ENCODE measurements at regions not wholly inside any gene's neighbourhood (a gene's known extent, or its start where the extent isn't known, plus 50 kb on each side); places are given as distances from the start of the nearest gene placed in this dataset.

- Histone ChIP-seq H3K36me3 (ENCODE audit: control insufficient read depth in 2 of 2, insufficient read depth in 1 of 2, low read length in 2 of 2) (no peaks in the 10 kb centered on the region), H3K4me1 (ENCODE audit: control insufficient read depth, insufficient read depth, low read length) (no peaks in the 10 kb centered on the region), H3K27ac (ENCODE audit: extremely low read depth, low read depth, low read length) (no peak overlapping the region), H3K4me3 (ENCODE audit: low read depth, low read length) (no peak overlapping the region), H3K9me3 (ENCODE audit: control insufficient read depth, insufficient read depth, low read depth, low read length) (no peaks in the 10 kb centered on the region)
- TF ChIP-seq ZFP37 (tag by site-specific recombination; IDR thresholded peaks at IDR 0.05) = no peak
- ChIA-PET POLR2A (no interaction called here), CTCF (no interaction called here)
Measured at GRCh38 chr5:97355775-97356174, 172.7 kb upstream of the RIOK2 start.

GRCh38 chr5:97363577-97363976, 180.5 kb upstream of the RIOK2 start:
- Histone ChIP-seq H3K36me3 (ENCODE audit: control insufficient read depth in 2 of 2, insufficient read depth in 1 of 2, low read length in 2 of 2) (no peaks in the 10 kb centered on the region), H3K4me1 (ENCODE audit: control insufficient read depth, insufficient read depth, low read length) (no peaks in the 10 kb centered on the region)
- POLR2A ChIA-PET = no interaction called here

GRCh38 chr5:97364731-97365130, 181.7 kb upstream of the RIOK2 start:
- POLR2A ChIA-PET = no interaction called here
- no peak overlapping the region for H3K27ac ChIP-seq (ENCODE audit: extremely low read depth, low read depth, low read length)
- CTCF ChIA-PET = no interaction called here
- H3K4me3 ChIP-seq (ENCODE audit: low read depth, low read length) = no peak overlapping the region
- no peaks in the 10 kb centered on the region for H3K36me3 ChIP-seq (ENCODE audit: control insufficient read depth in 2 of 2, insufficient read depth in 1 of 2, low read length in 2 of 2)
- H3K9me3 ChIP-seq (ENCODE audit: control insufficient read depth, insufficient read depth, low read depth, low read length) = no peaks in the 10 kb centered on the region
- no peaks in the 10 kb centered on the region for H3K4me1 ChIP-seq (ENCODE audit: control insufficient read depth, insufficient read depth, low read length)
- TF ChIP-seq ZNF513 (tag by site-specific recombination; IDR thresholded peaks at IDR 0.05) = no peak
- no peak for TF ChIP-seq INSM2 (tag by site-specific recombination; IDR thresholded peaks at IDR 0.05)
- no peak for TF ChIP-seq ZNF26 (tag by site-specific recombination; IDR thresholded peaks at IDR 0.05)
- no peak for TF ChIP-seq ZNF169 (tag by site-specific recombination; IDR thresholded peaks at IDR 0.05)
- no peak for TF ChIP-seq ZSCAN16 (tag by site-specific recombination; IDR thresholded peaks at IDR 0.05)
- TF ChIP-seq ZXDB (tag by site-specific recombination; IDR thresholded peaks at IDR 0.05) = no peak
- TF ChIP-seq ZNF398 (tag by site-specific recombination; IDR thresholded peaks at IDR 0.05) = no peak
- no peak for TF ChIP-seq ZNF23 (tag by site-specific recombination; IDR thresholded peaks at IDR 0.05; ENCODE audit: borderline replicate concordance)
- no peak for TF ChIP-seq GLI4 (tag by site-specific recombination; IDR thresholded peaks at IDR 0.05)
- no peak for TF ChIP-seq EGR2 (tag by site-specific recombination; IDR thresholded peaks at IDR 0.05; ENCODE audit: low read depth)
- no peak for TF ChIP-seq ZNF768 (tag by site-specific recombination; IDR thresholded peaks at IDR 0.05)
- TF ChIP-seq ZBTB17 (tag by site-specific recombination; IDR thresholded peaks at IDR 0.05) = no peak

More at GRCh38 chr5:97363577-97363976, 180.5 kb upstream of the RIOK2 start:
- CTCF ChIA-PET = no interaction called here
- no peak overlapping the region for H3K4me3 ChIP-seq (ENCODE audit: low read depth, low read length)
- no peaks in the 10 kb centered on the region for H3K9me3 ChIP-seq (ENCODE audit: control insufficient read depth, insufficient read depth, low read depth, low read length)
- no peak for TF ChIP-seq ZSCAN5A (tag by site-specific recombination; IDR thresholded peaks at IDR 0.05)
- TF ChIP-seq REPIN1 (tag by site-specific recombination; IDR thresholded peaks at IDR 0.05; ENCODE audit: low read depth) = no peak
- no peak for TF ChIP-seq INSM2 (tag by site-specific recombination; IDR thresholded peaks at IDR 0.05)
- no peak for TF ChIP-seq ZNF488 (tag by site-specific recombination; IDR thresholded peaks at IDR 0.05)
- no peak for TF ChIP-seq ZSCAN23 (tag by site-specific recombination; IDR thresholded peaks at IDR 0.05)
- TF ChIP-seq ZNF324 (tag by site-specific recombination; IDR thresholded peaks at IDR 0.05) = no peak
- H3K27ac ChIP-seq (ENCODE audit: extremely low read depth, low read depth, low read length) = no peak overlapping the region
